Hepatocyte (in vitro differentiated cells): ENCODE measurements at regions not wholly inside any gene's neighbourhood (a gene's known extent, or its start where the extent isn't known, plus 50 kb on each side); places are given as distances from the start of the nearest gene placed in this dataset.
"Not testable (repeated sequence)": the region's sequence is repeated elsewhere in the genome, so short reads cannot be mapped to it uniquely, and the experiment has no call there.

Experiments used
- DNase-seq: peaks from one replicate; pipeline ENCODE4 v3.0.0-alpha.2; 2016; ENCODE audit warnings: low spot score
- H2AFZ ChIP-seq: fragments of 200-600 bp; sonication (generic); 2 replicates; pipeline ENCODE4 v1.6.0; 2016; ENCODE audit warnings: antibody characterized with exemption, mild to moderate bottlenecking
- H3K27ac ChIP-seq: fragments of 200-600 bp; sonication (generic); 2 replicates; pipeline ENCODE4 v1.5.1; 2016; ENCODE audit warnings: mild to moderate bottlenecking
- H3K27me3 ChIP-seq: fragments of 200-600 bp; sonication (generic); 2 replicates; pipeline ENCODE4 v1.6.1; 2016
- H3K36me3 ChIP-seq: fragments of 200-600 bp; sonication (generic); replicated peaks from 2 replicates; pipeline ENCODE4 v1.5.1; 2016; ENCODE audit warnings: low read depth; ENCODE audit not compliant: insufficient read depth
- H3K4me1 ChIP-seq: fragments of 200-600 bp; sonication (generic); 2 replicates; pipeline ENCODE4 v1.5.1; 2016; ENCODE audit warnings: mild to moderate bottlenecking, moderate library complexity; ENCODE audit not compliant: insufficient read depth
- H3K4me2 ChIP-seq: fragments of 200-600 bp; sonication (generic); 2 replicates; pipeline ENCODE4 v1.6.0; 2016
- H3K4me3 ChIP-seq: fragments of 200-600 bp; sonication (generic); 2 replicates; pipeline ENCODE4 v1.5.1; 2016; ENCODE audit warnings: mild to moderate bottlenecking
- H3K79me2 ChIP-seq: fragments of 200-600 bp; sonication (generic); 2 replicates; pipeline ENCODE4 v1.6.0; 2017; ENCODE audit warnings: mild to moderate bottlenecking
- H3K9me2 ChIP-seq: fragments of 200-600 bp; sonication (generic); replicated peaks from 2 replicates; pipeline ENCODE4 v1.6.0; 2017; ENCODE audit warnings: mild to moderate bottlenecking; ENCODE audit not compliant: insufficient read depth
- H3K9me3 ChIP-seq: fragments of 200-600 bp; sonication (generic); 2 replicates; pipeline ENCODE4 v1.5.1; 2016; ENCODE audit warnings: low read depth, mild to moderate bottlenecking
- H4K20me1 ChIP-seq: fragments of 200-600 bp; sonication (generic); 2 replicates; pipeline ENCODE4 v1.6.0; 2016; ENCODE audit warnings: mild to moderate bottlenecking; ENCODE audit not compliant: insufficient read depth, poor library complexity, severe bottlenecking
- EZH2 ChIP-seq: fragments of 200-600 bp; sonication (generic); IDR thresholded peaks from 2 replicates; pipeline ENCODE4 v1.6.1; 2016; ENCODE audit warnings: antibody characterized with exemption, mild to moderate bottlenecking, borderline replicate concordance
- EZH2phosphoT487 ChIP-seq: fragments of 200-600 bp; sonication (generic); IDR thresholded peaks from one replicate; pipeline ENCODE4 v1.6.1; 2018; ENCODE audit warnings: antibody characterized with exemption, mild to moderate bottlenecking, low read depth, moderate library complexity; ENCODE audit not compliant: unreplicated experiment, severe bottlenecking
- WGBS: methylation state at CpG from one replicate; pipeline ENCODE4 v1.1.6; 2016; ENCODE audit warnings: low lambda C conversion rate; ENCODE audit errors: missing lambda C conversion rate; 5-methylcytosine and 5-hydroxymethylcytosine counted together
- TF ChIP-seq, protein P1 (sequence below): fragments of 200-600 bp; sonication (generic); IDR thresholded peaks from 2 replicates; pipeline ENCODE4 v1.5.1; 2016; ENCODE audit warnings: antibody characterized with exemption, mild to moderate bottlenecking; ENCODE audit not compliant: poor library complexity

DNA sequence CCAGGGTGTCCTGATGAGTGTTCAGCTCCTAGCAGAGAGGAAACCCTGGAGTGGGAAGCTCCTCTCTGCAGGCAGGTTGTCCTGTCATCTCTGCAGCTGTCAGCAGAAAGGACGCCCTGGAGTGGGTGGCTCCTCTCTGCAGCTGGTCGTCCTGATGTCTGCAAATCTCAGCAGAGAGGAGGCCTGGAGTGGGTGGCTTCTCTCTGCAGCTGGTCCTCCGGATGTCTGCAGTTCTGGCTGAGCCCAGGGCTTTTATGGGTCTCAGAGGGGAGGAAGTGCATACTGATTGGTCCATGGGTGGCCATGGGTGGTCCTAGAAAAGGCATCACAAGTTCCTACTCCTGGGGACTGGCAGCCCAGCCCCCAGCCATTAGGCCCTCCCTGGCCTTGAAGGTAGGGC lies 102.6 kb upstream of the BNIP2 start:
- Histone ChIP-seq H4K20me1 (no peaks in the 10 kb centered on the region), H3K36me3 (no peaks in the 10 kb centered on the region), H3K27ac (no peak overlapping the region), H3K4me2 (no peak overlapping the region), H3K27me3 (no peaks in the 10 kb centered on the region), H2AFZ (no peak overlapping the region), H3K79me2 (no peaks in the 10 kb centered on the region), H3K4me3 (no peak overlapping the region), H3K4me1 (no peaks in the 10 kb centered on the region), H3K9me3 (no peaks in the 10 kb centered on the region), H3K9me2 (no peaks in the 10 kb centered on the region)
- TF ChIP-seq EZH2 (no peak), EZH2phosphoT487 (no peak)
- TF ChIP-seq, protein P1, sequence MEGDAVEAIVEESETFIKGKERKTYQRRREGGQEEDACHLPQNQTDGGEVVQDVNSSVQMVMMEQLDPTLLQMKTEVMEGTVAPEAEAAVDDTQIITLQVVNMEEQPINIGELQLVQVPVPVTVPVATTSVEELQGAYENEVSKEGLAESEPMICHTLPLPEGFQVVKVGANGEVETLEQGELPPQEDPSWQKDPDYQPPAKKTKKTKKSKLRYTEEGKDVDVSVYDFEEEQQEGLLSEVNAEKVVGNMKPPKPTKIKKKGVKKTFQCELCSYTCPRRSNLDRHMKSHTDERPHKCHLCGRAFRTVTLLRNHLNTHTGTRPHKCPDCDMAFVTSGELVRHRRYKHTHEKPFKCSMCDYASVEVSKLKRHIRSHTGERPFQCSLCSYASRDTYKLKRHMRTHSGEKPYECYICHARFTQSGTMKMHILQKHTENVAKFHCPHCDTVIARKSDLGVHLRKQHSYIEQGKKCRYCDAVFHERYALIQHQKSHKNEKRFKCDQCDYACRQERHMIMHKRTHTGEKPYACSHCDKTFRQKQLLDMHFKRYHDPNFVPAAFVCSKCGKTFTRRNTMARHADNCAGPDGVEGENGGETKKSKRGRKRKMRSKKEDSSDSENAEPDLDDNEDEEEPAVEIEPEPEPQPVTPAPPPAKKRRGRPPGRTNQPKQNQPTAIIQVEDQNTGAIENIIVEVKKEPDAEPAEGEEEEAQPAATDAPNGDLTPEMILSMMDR: no peak
- DNase-seq: no peak
- 62% methylated on average over 3 of the region's 3 CpGs for WGBS

DNA sequence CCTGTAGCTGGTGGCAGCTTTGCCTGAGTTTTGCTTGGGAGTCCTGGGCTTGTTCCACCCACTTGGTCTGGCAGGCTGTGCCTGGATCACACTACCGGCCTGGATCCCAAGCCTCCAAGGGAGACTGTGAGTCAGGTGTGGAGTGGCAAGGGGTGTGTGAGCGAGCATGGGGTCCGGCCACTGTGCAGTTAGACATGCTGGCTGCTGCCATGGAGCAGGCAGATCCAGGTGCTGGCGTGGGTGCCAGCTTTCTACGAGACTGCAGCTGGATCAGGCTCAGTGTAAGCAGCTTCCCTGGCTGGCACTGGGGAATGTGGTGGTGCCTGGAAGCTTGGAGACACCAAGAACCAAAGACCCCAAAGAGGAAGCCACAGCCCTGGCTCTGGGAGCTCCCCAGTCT lies 102.0 kb upstream of the BNIP2 start:
- Histone ChIP-seq H3K4me3 (no peak overlapping the region), H3K4me1 (no peaks in the 10 kb centered on the region), H2AFZ (no peak overlapping the region), H3K36me3 (no peaks in the 10 kb centered on the region), H3K9me3 (no peaks in the 10 kb centered on the region), H3K9me2 (no peaks in the 10 kb centered on the region), H3K79me2 (no peaks in the 10 kb centered on the region), H4K20me1 (no peaks in the 10 kb centered on the region), H3K27me3 (no peaks in the 10 kb centered on the region), H3K4me2 (no peak overlapping the region), H3K27ac (no peak overlapping the region)
- TF ChIP-seq, protein P1: no peak
- TF ChIP-seq EZH2phosphoT487 (no peak), EZH2 (no peak)
- no peak for DNase-seq
- 72% methylated on average over 5 of the region's 5 CpGs for WGBS

DNA sequence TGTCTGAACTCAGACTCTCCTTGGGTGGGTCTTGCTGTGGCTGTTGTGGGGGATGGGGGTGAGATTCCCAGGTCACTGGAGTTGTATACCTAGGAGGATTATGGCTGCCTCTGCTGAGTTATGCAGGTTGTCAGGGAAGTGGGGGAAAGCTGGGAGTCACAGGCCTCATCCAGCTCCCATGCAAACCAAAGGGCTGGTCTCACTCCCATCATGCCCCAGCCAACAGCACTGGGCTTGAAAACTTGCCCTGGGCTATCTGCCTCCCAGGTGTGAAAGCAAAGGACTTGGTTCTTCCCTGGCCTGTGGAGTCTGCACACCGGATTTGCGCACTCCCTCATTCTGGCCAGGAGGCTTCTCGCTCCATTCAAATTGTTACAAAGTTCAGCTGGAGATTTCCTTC lies 97.3 kb upstream of the BNIP2 start:
- H3K36me3 ChIP-seq, H3K27ac ChIP-seq, H3K9me3 ChIP-seq, H3K4me3 ChIP-seq, H3K79me2 ChIP-seq, DNase-seq, H3K27me3 ChIP-seq, H3K4me1 ChIP-seq, H4K20me1 ChIP-seq, H3K9me2 ChIP-seq, H3K4me2 ChIP-seq, H2AFZ ChIP-seq: not testable (repeated sequence)
- WGBS: 92% methylated on average over 3 of the region's 3 CpGs

DNA sequence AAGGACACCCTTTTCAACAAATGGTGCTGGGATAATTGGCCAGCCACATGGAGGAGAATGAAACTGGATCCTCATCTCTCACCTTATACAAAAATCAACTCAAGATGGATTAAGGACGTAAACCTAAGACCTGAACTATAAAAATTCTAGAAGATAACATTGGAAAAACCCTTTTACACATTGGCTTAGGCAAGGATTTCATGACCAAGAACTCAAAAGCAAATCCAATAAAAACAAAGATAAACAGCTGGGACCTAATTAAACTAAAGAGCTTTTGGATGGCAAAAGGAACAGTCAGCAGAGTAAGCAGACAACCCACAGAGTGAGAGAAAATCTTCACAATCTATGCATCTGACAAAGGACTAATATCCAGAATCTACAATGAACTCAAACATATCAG lies 96.9 kb upstream of the BNIP2 start:
- H3K4me1 ChIP-seq, DNase-seq, H4K20me1 ChIP-seq, H3K9me2 ChIP-seq, H2AFZ ChIP-seq, H3K27ac ChIP-seq, H3K4me2 ChIP-seq, H3K36me3 ChIP-seq, H3K27me3 ChIP-seq, H3K79me2 ChIP-seq, H3K4me3 ChIP-seq, H3K9me3 ChIP-seq: not testable (repeated sequence)
- 52% methylated on average over 1 of the region's 1 CpG for WGBS

DNA sequence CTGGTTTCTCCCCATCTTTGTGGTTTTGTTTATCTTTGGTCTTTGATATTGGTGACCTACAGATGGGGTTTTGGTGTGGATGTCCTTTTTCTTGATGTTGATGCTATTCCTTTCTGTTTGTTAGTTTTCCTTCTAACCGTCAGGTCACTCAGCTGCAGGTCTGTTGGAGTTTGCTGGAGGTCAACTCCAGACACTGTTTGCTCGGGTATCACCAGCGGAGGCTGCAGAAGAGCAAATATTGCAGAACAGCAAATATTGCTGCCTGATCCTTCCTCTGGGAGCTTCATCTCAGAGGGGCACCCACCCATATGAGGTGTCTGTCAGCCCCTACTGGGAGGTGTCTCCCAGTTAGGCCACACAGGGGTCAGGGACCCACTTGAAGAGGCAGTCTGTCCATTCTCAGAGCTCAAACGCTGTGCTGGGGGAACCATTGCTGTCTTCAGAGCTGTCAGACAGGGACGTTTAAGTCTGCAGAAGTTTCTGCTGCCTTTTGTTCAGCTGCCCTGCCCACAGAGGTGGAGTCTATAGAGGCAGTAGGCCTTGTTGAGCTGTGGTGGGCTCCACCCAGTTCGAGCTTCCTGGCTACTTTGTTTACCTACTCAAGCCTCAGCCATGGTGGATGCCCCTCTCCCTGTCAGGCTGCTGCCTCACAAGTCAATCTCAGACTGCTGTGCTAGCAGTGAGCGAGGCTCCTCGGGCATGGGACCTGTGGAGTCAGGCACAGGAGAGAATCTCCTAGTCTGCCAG lies 94.8 kb upstream of the BNIP2 start:
- not testable (repeated sequence) for H3K36me3 ChIP-seq, H3K27ac ChIP-seq, H2AFZ ChIP-seq, H3K4me3 ChIP-seq, H3K9me3 ChIP-seq, DNase-seq, H4K20me1 ChIP-seq, H3K79me2 ChIP-seq, H3K4me1 ChIP-seq, H3K27me3 ChIP-seq, H3K9me2 ChIP-seq
- peak overlapping the region; percentile 20 for H3K4me2 ChIP-seq
- 57% methylated on average over 8 of the region's 8 CpGs for WGBS
